ENCODE measurements at regions not wholly inside any gene's neighbourhood (a gene's known extent, or its start where the extent isn't known, plus 50 kb on each side); places are given as distances from the start of the nearest gene placed in this dataset.

DNA sequence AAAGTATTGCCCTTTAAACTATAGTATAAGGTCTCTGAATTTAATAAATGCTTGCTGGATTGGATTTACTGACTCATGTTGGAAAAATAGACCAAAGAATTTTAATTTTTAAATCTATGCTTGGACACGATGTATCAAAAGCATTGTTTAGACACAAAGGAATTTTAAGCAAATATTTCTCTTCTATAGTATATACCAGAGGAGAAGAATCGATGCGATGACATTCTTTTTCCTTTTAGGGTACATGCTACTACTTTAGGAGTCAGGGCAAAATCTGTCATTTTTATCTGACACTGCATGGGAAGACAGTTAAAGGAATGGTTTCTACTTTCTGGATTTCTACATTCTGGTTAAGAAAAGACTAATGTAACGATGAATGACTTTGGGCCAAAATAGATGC, 339.9 kb downstream of the BMPER start:
- no peak for TF ChIP-seq EZH2phosphoT487 (IDR thresholded peaks at IDR 0.05; ENCODE audit: unreplicated experiment)
- Histone ChIP-seq H3K4me1 (ENCODE audit: insufficient read depth) (no peaks in the 10 kb centered on the region), H3F3A (replicated peaks; ENCODE audit: low read depth) (no peaks in the 10 kb centered on the region), H4K20me1 (replicated peaks; ENCODE audit: insufficient read depth) (no peaks in the 10 kb centered on the region), H3K9me2 (ENCODE audit: insufficient read depth) (peaks cover 11% of the 10 kb centered on the region), H3K36me3 (ENCODE audit: insufficient read depth) (no peaks in the 10 kb centered on the region), H3K4me2 (no peak overlapping the region), H3K4me3 (no peak overlapping the region), H3K79me2 (replicated peaks; ENCODE audit: insufficient read depth) (no peaks in the 10 kb centered on the region), H3K27ac (ENCODE audit: low read depth) (no peak overlapping the region), H3K27me3 (ENCODE audit: insufficient read depth) (no peaks in the 10 kb centered on the region), H2AFZ (no peak overlapping the region)
- Mint-ChIP-seq H3K4me3 (no peak overlapping the region), H3K27ac (no peak overlapping the region), H3K27me3 (ENCODE audit: insufficient read depth, low read depth, poor library complexity) (peaks cover 3% of the 10 kb centered on the region), H3K36me3 (ENCODE audit: low read depth) (no peaks in the 10 kb centered on the region), H3K4me1 (no peaks in the 10 kb centered on the region), H3K9me3 (no peaks in the 10 kb centered on the region)
- DNase-seq (ENCODE audit: low spot score) (no peak), ATAC-seq (no peak)

DNA sequence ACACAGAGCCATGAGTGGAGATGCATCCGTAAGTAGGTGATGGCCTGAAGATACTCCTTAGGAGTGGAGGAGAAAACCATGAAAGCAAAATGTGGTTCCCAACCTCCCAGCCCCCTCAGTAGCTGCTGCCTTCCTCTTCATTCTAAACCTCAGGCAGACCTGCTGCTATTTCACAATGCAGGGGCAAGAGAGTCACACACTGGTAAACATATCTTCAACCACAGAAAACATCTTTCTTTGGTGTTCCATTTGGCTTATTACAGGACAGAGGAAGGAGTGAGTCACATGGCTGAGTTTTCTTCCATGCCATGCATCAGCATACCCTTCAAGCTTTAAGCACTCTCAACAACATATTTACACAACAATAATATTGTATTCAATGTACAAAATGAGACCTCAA, 342.1 kb downstream of the BMPER start:
- no peaks in the 10 kb centered on the region for H3K9me3 Mint-ChIP-seq
- Histone ChIP-seq H3K27ac (ENCODE audit: low read depth) (no peak overlapping the region), H3F3A (replicated peaks; ENCODE audit: low read depth) (no peaks in the 10 kb centered on the region), H3K36me3 (ENCODE audit: insufficient read depth) (no peaks in the 10 kb centered on the region), H3K27me3 (ENCODE audit: insufficient read depth) (no peaks in the 10 kb centered on the region), H3K4me1 (ENCODE audit: insufficient read depth) (no peaks in the 10 kb centered on the region), H2AFZ (no peak overlapping the region), H3K79me2 (replicated peaks; ENCODE audit: insufficient read depth) (no peaks in the 10 kb centered on the region), H3K4me3 (no peak overlapping the region), H4K20me1 (replicated peaks; ENCODE audit: insufficient read depth) (no peaks in the 10 kb centered on the region), H3K4me2 (no peak overlapping the region), H3K9me2 (ENCODE audit: insufficient read depth) (peaks cover 11% of the 10 kb centered on the region)
- ATAC-seq (no peak), DNase-seq (ENCODE audit: low spot score) (no peak)
- peaks cover 3% of the 10 kb centered on the region for H3K27me3 Mint-ChIP-seq (ENCODE audit: insufficient read depth, low read depth, poor library complexity)
- no peaks in the 10 kb centered on the region for H3K36me3 Mint-ChIP-seq (ENCODE audit: low read depth)
- TF ChIP-seq ZNF331 (CRISPR knock-in tag; IDR thresholded peaks at IDR 0.05; ENCODE audit: low read depth) (no peak), ZNF114 (CRISPR knock-in tag; IDR thresholded peaks at IDR 0.05) (no peak), EZH2 (IDR thresholded peaks at IDR 0.05; ENCODE audit: low read depth, unreplicated experiment) (no peak)
- TF ChIP-seq, protein P1, sequence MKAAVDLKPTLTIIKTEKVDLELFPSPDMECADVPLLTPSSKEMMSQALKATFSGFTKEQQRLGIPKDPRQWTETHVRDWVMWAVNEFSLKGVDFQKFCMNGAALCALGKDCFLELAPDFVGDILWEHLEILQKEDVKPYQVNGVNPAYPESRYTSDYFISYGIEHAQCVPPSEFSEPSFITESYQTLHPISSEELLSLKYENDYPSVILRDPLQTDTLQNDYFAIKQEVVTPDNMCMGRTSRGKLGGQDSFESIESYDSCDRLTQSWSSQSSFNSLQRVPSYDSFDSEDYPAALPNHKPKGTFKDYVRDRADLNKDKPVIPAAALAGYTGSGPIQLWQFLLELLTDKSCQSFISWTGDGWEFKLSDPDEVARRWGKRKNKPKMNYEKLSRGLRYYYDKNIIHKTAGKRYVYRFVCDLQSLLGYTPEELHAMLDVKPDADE (IDR thresholded peaks at IDR 0.05) = no peak
- TF ChIP-seq, protein P2, sequence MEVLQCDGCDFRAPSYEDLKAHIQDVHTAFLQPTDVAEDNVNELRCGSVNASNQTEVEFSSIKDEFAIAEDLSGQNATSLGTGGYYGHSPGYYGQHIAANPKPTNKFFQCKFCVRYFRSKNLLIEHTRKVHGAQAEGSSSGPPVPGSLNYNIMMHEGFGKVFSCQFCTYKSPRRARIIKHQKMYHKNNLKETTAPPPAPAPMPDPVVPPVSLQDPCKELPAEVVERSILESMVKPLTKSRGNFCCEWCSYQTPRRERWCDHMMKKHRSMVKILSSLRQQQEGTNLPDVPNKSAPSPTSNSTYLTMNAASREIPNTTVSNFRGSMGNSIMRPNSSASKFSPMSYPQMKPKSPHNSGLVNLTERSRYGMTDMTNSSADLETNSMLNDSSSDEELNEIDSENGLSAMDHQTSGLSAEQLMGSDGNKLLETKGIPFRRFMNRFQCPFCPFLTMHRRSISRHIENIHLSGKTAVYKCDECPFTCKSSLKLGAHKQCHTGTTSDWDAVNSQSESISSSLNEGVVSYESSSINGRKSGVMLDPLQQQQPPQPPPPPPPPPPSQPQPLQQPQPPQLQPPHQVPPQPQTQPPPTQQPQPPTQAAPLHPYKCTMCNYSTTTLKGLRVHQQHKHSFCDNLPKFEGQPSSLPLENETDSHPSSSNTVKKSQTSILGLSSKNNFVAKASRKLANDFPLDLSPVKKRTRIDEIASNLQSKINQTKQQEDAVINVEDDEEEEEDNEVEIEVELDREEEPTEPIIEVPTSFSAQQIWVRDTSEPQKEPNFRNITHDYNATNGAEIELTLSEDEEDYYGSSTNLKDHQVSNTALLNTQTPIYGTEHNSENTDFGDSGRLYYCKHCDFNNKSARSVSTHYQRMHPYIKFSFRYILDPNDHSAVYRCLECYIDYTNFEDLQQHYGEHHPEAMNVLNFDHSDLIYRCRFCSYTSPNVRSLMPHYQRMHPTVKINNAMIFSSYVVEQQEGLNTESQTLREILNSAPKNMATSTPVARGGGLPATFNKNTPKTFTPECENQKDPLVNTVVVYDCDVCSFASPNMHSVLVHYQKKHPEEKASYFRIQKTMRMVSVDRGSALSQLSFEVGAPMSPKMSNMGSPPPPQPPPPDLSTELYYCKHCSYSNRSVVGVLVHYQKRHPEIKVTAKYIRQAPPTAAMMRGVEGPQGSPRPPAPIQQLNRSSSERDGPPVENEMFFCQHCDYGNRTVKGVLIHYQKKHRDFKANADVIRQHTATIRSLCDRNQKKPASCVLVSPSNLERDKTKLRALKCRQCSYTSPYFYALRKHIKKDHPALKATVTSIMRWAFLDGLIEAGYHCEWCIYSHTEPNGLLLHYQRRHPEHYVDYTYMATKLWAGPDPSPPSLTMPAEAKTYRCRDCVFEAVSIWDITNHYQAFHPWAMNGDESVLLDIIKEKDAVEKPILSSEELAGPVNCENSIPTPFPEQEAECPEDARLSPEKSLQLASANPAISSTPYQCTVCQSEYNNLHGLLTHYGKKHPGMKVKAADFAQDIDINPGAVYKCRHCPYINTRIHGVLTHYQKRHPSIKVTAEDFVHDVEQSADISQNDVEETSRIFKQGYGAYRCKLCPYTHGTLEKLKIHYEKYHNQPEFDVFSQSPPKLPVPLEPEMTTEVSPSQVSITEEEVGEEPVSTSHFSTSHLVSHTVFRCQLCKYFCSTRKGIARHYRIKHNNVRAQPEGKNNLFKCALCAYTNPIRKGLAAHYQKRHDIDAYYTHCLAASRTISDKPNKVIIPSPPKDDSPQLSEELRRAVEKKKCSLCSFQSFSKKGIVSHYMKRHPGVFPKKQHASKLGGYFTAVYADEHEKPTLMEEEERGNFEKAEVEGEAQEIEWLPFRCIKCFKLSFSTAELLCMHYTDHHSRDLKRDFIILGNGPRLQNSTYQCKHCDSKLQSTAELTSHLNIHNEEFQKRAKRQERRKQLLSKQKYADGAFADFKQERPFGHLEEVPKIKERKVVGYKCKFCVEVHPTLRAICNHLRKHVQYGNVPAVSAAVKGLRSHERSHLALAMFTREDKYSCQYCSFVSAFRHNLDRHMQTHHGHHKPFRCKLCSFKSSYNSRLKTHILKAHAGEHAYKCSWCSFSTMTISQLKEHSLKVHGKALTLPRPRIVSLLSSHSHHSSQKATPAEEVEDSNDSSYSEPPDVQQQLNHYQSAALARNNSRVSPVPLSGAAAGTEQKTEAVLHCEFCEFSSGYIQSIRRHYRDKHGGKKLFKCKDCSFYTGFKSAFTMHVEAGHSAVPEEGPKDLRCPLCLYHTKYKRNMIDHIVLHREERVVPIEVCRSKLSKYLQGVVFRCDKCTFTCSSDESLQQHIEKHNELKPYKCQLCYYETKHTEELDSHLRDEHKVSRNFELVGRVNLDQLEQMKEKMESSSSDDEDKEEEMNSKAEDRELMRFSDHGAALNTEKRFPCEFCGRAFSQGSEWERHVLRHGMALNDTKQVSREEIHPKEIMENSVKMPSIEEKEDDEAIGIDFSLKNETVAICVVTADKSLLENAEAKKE (CRISPR knock-in tag; IDR thresholded peaks at IDR 0.05) = no peak
- H3K4me3 Mint-ChIP-seq = no peak overlapping the region
- no peak overlapping the region for H3K27ac Mint-ChIP-seq
- no peaks in the 10 kb centered on the region for H3K4me1 Mint-ChIP-seq

Data from GM23338 (cell line).